A549 (cell line): ENCODE measurements at regions not wholly inside any gene's neighbourhood (a gene's known extent, or its start where the extent isn't known, plus 50 kb on each side); places are given as distances from the start of the nearest gene placed in this dataset.

Experiments
- ATAC-seq, 2 experiments: fragments of 200-7000 bp in 1 of 2; fragments of >200 bp in 1 of 2; cut with Nextera tagmentation in 1 of 2; cut with Tn5 transposase in 1 of 2; 3 replicates each; pipeline versions ENCODE4 v1.8.0 to v1.9.1; 2018 to 2020; ENCODE audit warnings: mild to moderate bottlenecking in 1 of 2, moderate library complexity in 1 of 2
- CTCF ChIA-PET: fragments of 300-600 bp; sonication (Branson Sonifier 250); formaldehyde crosslinking; extraction: SDS; loops from one replicate; lab custom pipeline; 2021; ENCODE audit warnings: antibody characterized with exemption, inconsistent platforms; lab: Yijun Ruan, JAX
- POLR2A ChIA-PET: fragments of 350-600 bp; formaldehyde crosslinking; extraction: SDS; loops from one replicate; lab custom pipeline; 2021; ENCODE audit warnings: antibody characterized with exemption, inconsistent platforms; lab: Yijun Ruan, JAX
- DNase-seq, 2 experiments: peaks; one replicate each; pipeline versions ENCODE4 v3.0.0 to v3.0.0-alpha.2; 2011 to 2016; ENCODE audit warnings: low read depth in 1 of 2, low spot score in 1 of 2
- FAIRE-seq: peaks from 2 replicates; lab custom pipeline; 2011; peaks lifted over from hg19 to GRCh38; lab: Jason Lieb, UNC
- H3K27ac ChIP-seq, 2 experiments: fragments of >200 bp; sonication (Bioruptor Twin); formaldehyde crosslinking; 3 replicates each; pipeline ENCODE4 v1.5.1; 2016 to 2017
- H3K4me1 ChIP-seq: fragments of >200 bp; sonication (Bioruptor Twin); formaldehyde crosslinking; 3 replicates; pipeline ENCODE4 v1.6.1; 2016
- H3K4me2 ChIP-seq: fragments of >200 bp; sonication (Bioruptor Twin); formaldehyde crosslinking; 3 replicates; pipeline ENCODE4 v1.6.1; 2016
- H3K4me3 ChIP-seq: fragments of >200 bp; sonication (Bioruptor Twin); formaldehyde crosslinking; 3 replicates; pipeline ENCODE4 v1.5.1; 2016
- H3K9me3 ChIP-seq: fragments of >200 bp; sonication (Bioruptor Twin); formaldehyde crosslinking; 3 replicates; pipeline ENCODE4 v1.6.1; 2016
- CEBPB ChIP-seq, 2 experiments: fragments of >200 bp in 1 of 2; sonication (Bioruptor Twin) in 1 of 2; formaldehyde crosslinking in 1 of 2; IDR thresholded peaks; 2 replicates each; pipeline ENCODE4 v1.6.1; 2012 to 2016
- E2F6 ChIP-seq: IDR thresholded peaks from 2 replicates; pipeline ENCODE4 v1.6.1; 2012; ENCODE audit warnings: low read depth, borderline replicate concordance
- EHF ChIP-seq: fragments of 250-450 bp; sonication (Bioruptor Pico); IDR thresholded peaks from 2 replicates; pipeline ENCODE4 v1.5.0; 2020; ENCODE audit warnings: mild to moderate bottlenecking
- ELK1 ChIP-seq: fragments of 150-350 bp; IDR thresholded peaks from 2 replicates; pipeline ENCODE4 v1.6.1; 2014; ENCODE audit warnings: low read depth, mild to moderate bottlenecking, low read length
- FOSB ChIP-seq: fragments of 250-450 bp; sonication (Bioruptor Pico); IDR thresholded peaks from 2 replicates; pipeline ENCODE4 v1.5.0; 2020; ENCODE audit warnings: mild to moderate bottlenecking, moderate library complexity
- FOSL2 ChIP-seq, 2 experiments: fragments of 450-650 bp in 1 of 2; fragments of >200 bp in 1 of 2; sonication (Bioruptor Twin) in 1 of 2; formaldehyde crosslinking; IDR thresholded peaks; 2 replicates each; pipeline versions ENCODE4 v1.5.0 to v1.6.1; 2016 to 2020; ENCODE audit warnings: mild to moderate bottlenecking in 1 of 2, moderate library complexity in 1 of 2
- FOXS1 ChIP-seq: fragments of 250-450 bp; sonication (Bioruptor Pico); IDR thresholded peaks from 2 replicates; pipeline ENCODE4 v1.5.0; 2020; ENCODE audit warnings: mild to moderate bottlenecking, moderate library complexity
- GATA3 ChIP-seq: IDR thresholded peaks from 2 replicates; pipeline ENCODE4 v1.6.1; 2012; ENCODE audit warnings: borderline replicate concordance
- HDAC2 ChIP-seq: fragments of 200-600 bp; sonication (generic); IDR thresholded peaks from 2 replicates; pipeline ENCODE4 v1.6.1; 2016
- HOXB13 ChIP-seq: fragments of 250-450 bp; sonication (Bioruptor Pico); IDR thresholded peaks from 2 replicates; pipeline ENCODE4 v1.5.0; 2020; ENCODE audit warnings: low read depth, mild to moderate bottlenecking, moderate library complexity
- JUNB ChIP-seq: fragments of >200 bp; sonication (Bioruptor Twin); formaldehyde crosslinking; IDR thresholded peaks from 2 replicates; pipeline ENCODE4 v1.6.1; 2016
- MAZ ChIP-seq: fragments of 150-350 bp; IDR thresholded peaks from 2 replicates; pipeline ENCODE4 v1.6.1; 2014; ENCODE audit warnings: antibody characterized with exemption, low read depth, low read length, borderline replicate concordance
- MYC ChIP-seq: IDR thresholded peaks from 2 replicates; pipeline ENCODE4 v1.6.1; 2012; ENCODE audit warnings: mild to moderate bottlenecking, inconsistent platforms, low read length, improper control_type of control experiment, borderline replicate concordance
- NFE2L2 ChIP-seq: fragments of 150-350 bp; conservative IDR thresholded peaks from 2 replicates; pipeline ENCODE4 v1.6.1; 2014; ENCODE audit warnings: low read length
- NPAS2 ChIP-seq: fragments of 250-450 bp; sonication (Bioruptor Pico); IDR thresholded peaks from 2 replicates; pipeline ENCODE4 v1.8.0; 2022; ENCODE audit warnings: mild to moderate bottlenecking, moderate library complexity, borderline replicate concordance
- NR3C1 ChIP-seq: fragments of >200 bp; sonication (Bioruptor Twin); formaldehyde crosslinking; IDR thresholded peaks from 3 replicates; pipeline ENCODE4 v1.6.1; 2017
- POLR2A ChIP-seq: IDR thresholded peaks from 2 replicates; pipeline ENCODE4 v1.6.1; 2012; ENCODE audit warnings: mild to moderate bottlenecking, low read length
- RAD21 ChIP-seq, 2 experiments: fragments of >200 bp in 1 of 2; sonication (Bioruptor Twin) in 1 of 2; formaldehyde crosslinking in 1 of 2; IDR thresholded peaks in 1 of 2; conservative IDR thresholded peaks in 1 of 2; 2 replicates in 1 of 2; 3 replicates in 1 of 2; pipeline ENCODE4 v1.6.1; 2012 to 2018; ENCODE audit warnings: inconsistent platforms in 1 of 2
- RCOR1 ChIP-seq: fragments of 150-350 bp; IDR thresholded peaks from 2 replicates; pipeline ENCODE4 v1.6.1; 2014; ENCODE audit warnings: antibody characterized with exemption, low read length, low read depth
- REST ChIP-seq: fragments of 200-600 bp; sonication (generic); IDR thresholded peaks from 2 replicates; pipeline ENCODE4 v1.6.1; 2016; ENCODE audit warnings: antibody characterized with exemption, mild to moderate bottlenecking, moderate library complexity
- RFX5 ChIP-seq: fragments of 450-650 bp; IDR thresholded peaks from 2 replicates; pipeline ENCODE4 v1.7.1; 2014; ENCODE audit warnings: antibody characterized with exemption, mild to moderate bottlenecking, moderate library complexity
- SMC3 ChIP-seq: fragments of >200 bp; sonication (Bioruptor Twin); formaldehyde crosslinking; IDR thresholded peaks from 3 replicates; pipeline ENCODE4 v1.6.1; 2018; ENCODE audit warnings: inconsistent platforms
- SREBF2 ChIP-seq: fragments of 450-650 bp; IDR thresholded peaks from 2 replicates; pipeline ENCODE4 v1.6.1; 2014; ENCODE audit warnings: mild to moderate bottlenecking, moderate library complexity
- TFCP2L1 ChIP-seq: fragments of 250-450 bp; sonication (Bioruptor Pico); IDR thresholded peaks from 2 replicates; pipeline ENCODE4 v1.5.0; 2021; ENCODE audit warnings: mild to moderate bottlenecking
- ZFP36 ChIP-seq: fragments of 450-650 bp; IDR thresholded peaks from 2 replicates; pipeline ENCODE4 v1.6.1; 2014; ENCODE audit warnings: borderline replicate concordance; ENCODE audit not compliant: partially characterized antibody
- WGBS: methylation state at CpG from one replicate; pipeline ENCODE4 v1.1.6; 2017; ENCODE audit errors: missing lambda C conversion rate; 5-methylcytosine and 5-hydroxymethylcytosine counted together
- TF ChIP-seq, protein P1 (sequence below): fragments of >200 bp; sonication (Bioruptor Twin); formaldehyde crosslinking; IDR thresholded peaks from 3 replicates; pipeline ENCODE4 v1.5.1; 2016
- TF ChIP-seq, protein P2 (sequence below): fragments of 450-650 bp; IDR thresholded peaks from 2 replicates; pipeline ENCODE4 v1.6.1; 2014; ENCODE audit warnings: antibody characterized with exemption

DNA sequence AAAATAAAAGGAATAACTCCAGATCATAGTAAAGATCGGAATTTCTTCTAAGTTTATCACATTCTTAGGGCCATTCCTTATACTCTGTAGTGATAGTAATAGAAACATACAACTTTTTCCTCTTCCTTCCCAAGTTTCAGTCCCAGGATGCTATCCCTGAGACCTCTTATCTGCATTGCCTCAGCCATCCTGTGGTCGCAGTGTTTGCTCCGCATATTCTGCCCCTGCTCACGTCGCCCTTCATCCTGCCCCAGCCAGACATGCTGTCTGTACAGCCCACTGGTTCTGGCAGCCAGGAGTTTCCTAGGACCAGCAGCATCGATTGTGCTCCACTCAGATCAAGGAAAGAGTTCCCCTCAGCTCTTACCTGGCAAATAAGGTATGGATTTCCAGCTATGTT, 132.7 kb upstream of the ERCC6L2 start:
- Histone ChIP-seq H3K4me1 (0 out of 3 replicates have a peak, but pooled peaks cover 4% of the 10 kb centered on the region), H3K4me2 (no peak overlapping the region), H3K4me3 (no peak overlapping the region), H3K27ac (no peak overlapping the region), H3K9me3 (no peaks in the 10 kb centered on the region)
- ChIA-PET POLR2A (no interaction called here), CTCF (interaction anchor here (1.3 kb wide), 1 partner anchor 9 kb away, joined by 3 read pairs; no protein-coding TSS in a partner anchor)
- TF ChIP-seq NR3C1: no peak
- TF ChIP-seq JUNB: no peak
- TF ChIP-seq ELK1: no peak
- no peak for TF ChIP-seq FOXS1 (CRISPR knock-in tag)
- no peak for TF ChIP-seq GATA3
- WGBS: 79% methylated on average over 6 of the region's 6 CpGs
- FAIRE-seq (no peak), ATAC-seq (no peak), DNase-seq (no peak)

DNA sequence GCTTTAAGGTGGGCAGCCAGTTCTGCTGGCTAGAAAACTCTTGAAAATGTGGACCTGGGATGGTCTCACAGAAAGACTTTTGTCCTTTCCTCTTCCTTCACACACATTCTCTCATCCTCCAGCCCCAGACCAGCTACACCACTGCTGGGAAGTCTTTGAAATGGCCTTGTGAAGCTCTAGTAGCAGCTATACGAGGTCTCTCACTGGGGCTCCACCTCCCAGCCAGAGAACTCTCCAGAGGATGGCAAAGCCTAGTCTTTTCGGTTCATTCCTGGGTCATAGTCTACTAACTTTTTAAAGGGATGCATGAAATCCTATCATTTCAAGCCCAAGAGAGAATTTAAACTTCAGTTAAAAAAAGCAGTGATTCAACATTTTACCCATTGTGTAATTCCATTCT, 133.9 kb upstream of the ERCC6L2 start:
- no peak overlapping the region for H3K4me3 ChIP-seq
- WGBS: 43% methylated on average over 2 of the region's 2 CpGs
- peak overlapping the region in 1 of 2 experiments; percentile 32; a peak in 1 of 6 replicates for H3K27ac ChIP-seq
- H3K9me3 ChIP-seq: no peaks in the 10 kb centered on the region
- 0 out of 3 replicates have a peak overlapping the region, but pooled peaks have one; percentile 10 for H3K4me2 ChIP-seq
- no peak for ATAC-seq
- FAIRE-seq: no peak
- no peak for TF ChIP-seq MYC
- no peak for TF ChIP-seq NFE2L2
- TF ChIP-seq HDAC2: no peak
- no peak for TF ChIP-seq ZFP36
- TF ChIP-seq FOSL2 (IDR thresholded peaks at IDR 0.05): no peak
- no peak for TF ChIP-seq FOSL2 (CRISPR knock-in tag; IDR thresholded peaks at IDR 0.05)
- TF ChIP-seq E2F6: no peak
- TF ChIP-seq POLR2A: no peak
- TF ChIP-seq, protein P1, sequence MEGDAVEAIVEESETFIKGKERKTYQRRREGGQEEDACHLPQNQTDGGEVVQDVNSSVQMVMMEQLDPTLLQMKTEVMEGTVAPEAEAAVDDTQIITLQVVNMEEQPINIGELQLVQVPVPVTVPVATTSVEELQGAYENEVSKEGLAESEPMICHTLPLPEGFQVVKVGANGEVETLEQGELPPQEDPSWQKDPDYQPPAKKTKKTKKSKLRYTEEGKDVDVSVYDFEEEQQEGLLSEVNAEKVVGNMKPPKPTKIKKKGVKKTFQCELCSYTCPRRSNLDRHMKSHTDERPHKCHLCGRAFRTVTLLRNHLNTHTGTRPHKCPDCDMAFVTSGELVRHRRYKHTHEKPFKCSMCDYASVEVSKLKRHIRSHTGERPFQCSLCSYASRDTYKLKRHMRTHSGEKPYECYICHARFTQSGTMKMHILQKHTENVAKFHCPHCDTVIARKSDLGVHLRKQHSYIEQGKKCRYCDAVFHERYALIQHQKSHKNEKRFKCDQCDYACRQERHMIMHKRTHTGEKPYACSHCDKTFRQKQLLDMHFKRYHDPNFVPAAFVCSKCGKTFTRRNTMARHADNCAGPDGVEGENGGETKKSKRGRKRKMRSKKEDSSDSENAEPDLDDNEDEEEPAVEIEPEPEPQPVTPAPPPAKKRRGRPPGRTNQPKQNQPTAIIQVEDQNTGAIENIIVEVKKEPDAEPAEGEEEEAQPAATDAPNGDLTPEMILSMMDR: no peak
- TF ChIP-seq NPAS2 (CRISPR knock-in tag): no peak
- TF ChIP-seq TFCP2L1 (CRISPR knock-in tag): no peak
- no peak for TF ChIP-seq RFX5
- TF ChIP-seq MAZ: no peak
- no peak for TF ChIP-seq FOSB (CRISPR knock-in tag)
- TF ChIP-seq EHF (CRISPR knock-in tag): no peak
- TF ChIP-seq SREBF2: no peak
- TF ChIP-seq RCOR1: no peak
- TF ChIP-seq, all 56 proteins: peak for 0
- CTCF ChIA-PET: interaction anchor here (1.3 kb wide), 1 partner anchor 8 kb away, joined by 3 read pairs; no protein-coding TSS in a partner anchor
- POLR2A ChIA-PET: no interaction called here
- 0 out of 3 replicates have a peak, but pooled peaks cover 4% of the 10 kb centered on the region for H3K4me1 ChIP-seq
- DNase-seq: no peak

- H3K27ac ChIP-seq: no peak overlapping the region
- 0 out of 3 replicates have a peak, but pooled peaks cover 4% of the 10 kb centered on the region for H3K4me1 ChIP-seq
- H3K9me3 ChIP-seq: no peaks in the 10 kb centered on the region
- POLR2A ChIA-PET: no interaction called here
- H3K4me3 ChIP-seq: no peak overlapping the region
- FAIRE-seq: no peak
- no peak for ATAC-seq
- 86% methylated on average over 11 of the region's 11 CpGs for WGBS
- CTCF ChIA-PET: no interaction called here
- no peak for DNase-seq
- H3K4me2 ChIP-seq: no peak overlapping the region
- TF ChIP-seq CEBPB (IDR thresholded peaks at IDR 0.05): no peak
- no peak for TF ChIP-seq SMC3
- TF ChIP-seq, protein P2, sequence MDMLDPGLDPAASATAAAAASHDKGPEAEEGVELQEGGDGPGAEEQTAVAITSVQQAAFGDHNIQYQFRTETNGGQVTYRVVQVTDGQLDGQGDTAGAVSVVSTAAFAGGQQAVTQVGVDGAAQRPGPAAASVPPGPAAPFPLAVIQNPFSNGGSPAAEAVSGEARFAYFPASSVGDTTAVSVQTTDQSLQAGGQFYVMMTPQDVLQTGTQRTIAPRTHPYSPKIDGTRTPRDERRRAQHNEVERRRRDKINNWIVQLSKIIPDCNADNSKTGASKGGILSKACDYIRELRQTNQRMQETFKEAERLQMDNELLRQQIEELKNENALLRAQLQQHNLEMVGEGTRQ: no peak
- TF ChIP-seq POLR2A: no peak
- TF ChIP-seq HOXB13 (CRISPR knock-in tag): no peak
- TF ChIP-seq REST: no peak
- TF ChIP-seq RAD21 (conservative IDR thresholded peaks at IDR 0.05 in 1 of 2, IDR thresholded peaks at IDR 0.05 in 1 of 2): no peak
- TF ChIP-seq MAZ: no peak
- no peak for TF ChIP-seq SREBF2
These were observed 135.1 kb upstream of the ERCC6L2 start for GRCh38 chr9:95740217-95741004.
